Endothelial cell of umbilical vein (primary cell): ENCODE measurements at regions not wholly inside any gene's neighbourhood (a gene's known extent, or its start where the extent isn't known, plus 50 kb on each side); places are given as distances from the start of the nearest gene placed in this dataset.

Experiments used
- BruUV-seq: library from RNA; stranded (reverse); fragments of 400-500 nt; replicated peaks from 2 replicates; lab custom pipeline; 2021; lab: Mats Ljungman, UMichigan
- CTCF ChIA-PET: fragments of 300-600, 350-600 bp; sonication (Branson Sonifier 250); formaldehyde crosslinking; loops from one replicate; lab custom pipeline; 2021; ENCODE audit warnings: antibody characterized with exemption, inconsistent platforms; lab: Charles Lee
- POLR2A ChIA-PET: fragments of 300-600, 350-600 bp; sonication (Branson Sonifier 250); formaldehyde crosslinking; loops from one replicate; lab custom pipeline; 2021; ENCODE audit warnings: antibody characterized with exemption, inconsistent platforms; lab: Charles Lee
- DNase-seq: peaks from one replicate; pipeline ENCODE4 v3.0.0-alpha.2; 2011; ENCODE audit warnings: low read depth, low spot score
- FAIRE-seq: peaks from 2 replicates; lab custom pipeline; 2011; peaks lifted over from hg19 to GRCh38; lab: Jason Lieb, UNC
- H2AFZ ChIP-seq: 2 replicates; pipeline ENCODE4 v1.6.0; 2012; ENCODE audit warnings: low read depth, low read length, control low read depth, inconsistent platforms
- H3K27ac ChIP-seq: 2 replicates; pipeline ENCODE4 v1.5.1; 2011; ENCODE audit warnings: low read depth, mild to moderate bottlenecking, control low read depth, low read length, moderate library complexity; ENCODE audit not compliant: insufficient read depth
- H3K27me3 ChIP-seq, 2 experiments: 2 replicates each; pipeline versions ENCODE4 v1.6.0 to v1.6.1; 2011; ENCODE audit warnings: low read length in 2 of 2, mixed read lengths in 1 of 2; ENCODE audit not compliant: control insufficient read depth in 2 of 2, insufficient read depth in 2 of 2
- H3K36me3 ChIP-seq, 2 experiments: 2 replicates in 1 of 2; 3 replicates in 1 of 2; pipeline ENCODE4 v1.5.1; 2011; ENCODE audit warnings: low read length in 2 of 2, mild to moderate bottlenecking in 1 of 2, moderate library complexity in 1 of 2; ENCODE audit not compliant: control insufficient read depth in 2 of 2, insufficient read depth in 2 of 2; ENCODE audit errors: extremely low read depth in 1 of 2
- H3K4me1 ChIP-seq: 3 replicates; pipeline ENCODE4 v1.5.1; 2011; ENCODE audit warnings: mild to moderate bottlenecking, low read length; ENCODE audit not compliant: control insufficient read depth, insufficient read depth; ENCODE audit errors: extremely low read depth
- H3K4me2 ChIP-seq: 2 replicates; pipeline ENCODE4 v1.6.1; 2011; ENCODE audit warnings: low read length, control low read depth, mixed read lengths; ENCODE audit not compliant: insufficient read depth
- H3K4me3 ChIP-seq, 3 experiments: fragments of 200-600 bp in 1 of 3; sonication (generic), shearing (Covaris generic) in 1 of 3; replicated peaks in 1 of 3; 2 replicates each; pipeline ENCODE4 v1.5.1; 2011 to 2016; ENCODE audit warnings: control low read depth in 3 of 3, low read length in 3 of 3, mild to moderate bottlenecking in 2 of 3, inconsistent platforms in 1 of 3, low read depth in 1 of 3, moderate library complexity in 1 of 3; ENCODE audit not compliant: insufficient read depth in 1 of 3
- H3K79me2 ChIP-seq: 2 replicates; pipeline ENCODE4 v1.6.0; 2012; ENCODE audit warnings: low read length, inconsistent platforms; ENCODE audit not compliant: control insufficient read depth, insufficient read depth
- H3K9ac ChIP-seq: replicated peaks from 2 replicates; pipeline ENCODE3; 2011; ENCODE audit warnings: low read length, control low read depth; ENCODE audit not compliant: insufficient read depth; ENCODE audit errors: extremely low read depth
- H3K9me1 ChIP-seq: replicated peaks from 3 replicates; pipeline ENCODE4 v1.6.0; 2011; ENCODE audit warnings: mild to moderate bottlenecking, low read length; ENCODE audit not compliant: control insufficient read depth, insufficient read depth; ENCODE audit errors: extremely low read depth
- H3K9me3 ChIP-seq: replicated peaks from 2 replicates; pipeline ENCODE4 v1.5.1; 2012; ENCODE audit warnings: low read length, inconsistent platforms; ENCODE audit not compliant: control insufficient read depth, insufficient read depth
- H4K20me1 ChIP-seq: replicated peaks from 2 replicates; pipeline ENCODE3; 2011; ENCODE audit warnings: mild to moderate bottlenecking, low read length; ENCODE audit not compliant: control insufficient read depth, insufficient read depth; ENCODE audit errors: extremely low read depth
- CTCF ChIP-seq, 2 donors: IDR thresholded peaks; 1 replicate in 1 of 2; 2 replicates in 1 of 2; pipeline ENCODE4 v1.5.1; 2011; ENCODE audit warnings: low read length in 2 of 2, mild to moderate bottlenecking in 2 of 2, moderate library complexity in 2 of 2, control low read depth in 1 of 2, inconsistent platforms in 1 of 2, low read depth in 1 of 2; ENCODE audit not compliant: insufficient read depth in 1 of 2; ENCODE audit errors: extremely low read depth in 1 of 2
- FOS ChIP-seq: IDR thresholded peaks from 2 replicates; pipeline ENCODE4 v1.6.1; 2011; ENCODE audit warnings: mild to moderate bottlenecking, low read length, moderate library complexity, borderline replicate concordance; ENCODE audit not compliant: insufficient read depth
- GATA2 ChIP-seq: IDR thresholded peaks from 2 replicates; pipeline ENCODE4 v1.7.0; 2011; ENCODE audit warnings: low read depth, mild to moderate bottlenecking, moderate library complexity, mixed read lengths, low read length; ENCODE audit not compliant: insufficient read length, insufficient read depth
- JUN ChIP-seq: IDR thresholded peaks from 2 replicates; pipeline ENCODE4 v1.6.1; 2011; ENCODE audit warnings: borderline replicate concordance, low read depth; ENCODE audit not compliant: insufficient read length, insufficient read depth
- MYC ChIP-seq: IDR thresholded peaks from one replicate; pipeline ENCODE4 v1.6.1; 2011; ENCODE audit warnings: mild to moderate bottlenecking, low read depth, low read length
- POLR2A ChIP-seq: IDR thresholded peaks from 2 replicates; pipeline ENCODE4 v1.6.1; 2012; ENCODE audit warnings: low read depth, mild to moderate bottlenecking, control low read depth, low read length
- POLR2AphosphoS5 ChIP-seq: IDR thresholded peaks from 2 replicates; pipeline ENCODE4 v1.6.1; 2012; ENCODE audit warnings: low read depth, mild to moderate bottlenecking, control low read depth, low read length, moderate library complexity; ENCODE audit not compliant: insufficient read depth
- dilution Hi-C: fragments of 300-500 bp; cut with MboI; formaldehyde crosslinking; loops from one replicate; pipeline ENCODE4 v1.15.0; 2019; ENCODE audit warnings: low sequenced_read_pairs; ENCODE audit not compliant: extremely low pct_ligation_motif_present
- intact Hi-C: fragments of 100-400 bp; cut with micrococcal nuclease; formaldehyde crosslinking; loops from one replicate; pipeline ENCODE4 v1.10.0; 2022
- TF ChIP-seq, protein P1 (sequence below): IDR thresholded peaks from 2 replicates; pipeline ENCODE4 v1.6.1; 2011; ENCODE audit not compliant: insufficient read depth, insufficient read length

GRCh38 chr1:213720032-213720431 lies 267.7 kb upstream of the PROX1 start:
- DNase-seq (no peak), FAIRE-seq (no peak)
- no peaks in the 10 kb centered on the region for H3K79me2 ChIP-seq
- no peaks in the 10 kb centered on the region for H3K27me3 ChIP-seq
- no peaks in the 10 kb centered on the region for H4K20me1 ChIP-seq
- intact Hi-C loops (no loop called here), dilution Hi-C loops (no loop called here)
- no peaks in the 10 kb centered on the region for H3K4me1 ChIP-seq
- ChIA-PET POLR2A (no interaction called here), CTCF (no interaction called here)
- no peak for TF ChIP-seq FOS
- TF ChIP-seq CTCF (IDR thresholded peaks at IDR 0.05; ENCODE audit: extremely low read depth in 1 of 2, insufficient read depth in 1 of 2, low read depth in 1 of 2, low read length in 2 of 2), result no peak
- TF ChIP-seq GATA2, result no peak
- TF ChIP-seq, protein P1, sequence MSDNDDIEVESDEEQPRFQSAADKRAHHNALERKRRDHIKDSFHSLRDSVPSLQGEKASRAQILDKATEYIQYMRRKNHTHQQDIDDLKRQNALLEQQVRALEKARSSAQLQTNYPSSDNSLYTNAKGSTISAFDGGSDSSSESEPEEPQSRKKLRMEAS, result no peak
- no peak for TF ChIP-seq POLR2AphosphoS5
- TF ChIP-seq JUN, result no peak
- TF ChIP-seq MYC, result no peak
- no peak for TF ChIP-seq POLR2A
- BruUV-seq, result no TSS peak
- no peaks in the 10 kb centered on the region for H3K9me1 ChIP-seq
- H3K9ac ChIP-seq, result no peak overlapping the region
- no peak overlapping the region for H2AFZ ChIP-seq
- no peak overlapping the region for H3K4me2 ChIP-seq
- no peak overlapping the region for H3K27ac ChIP-seq
- no peak overlapping the region for H3K4me3 ChIP-seq
- no peaks in the 10 kb centered on the region for H3K9me3 ChIP-seq
- H3K36me3 ChIP-seq, result no peaks in the 10 kb centered on the region
